C4-2B (cell line): ENCODE measurements at regions not wholly inside any gene's neighbourhood (a gene's known extent, or its start where the extent isn't known, plus 50 kb on each side); places are given as distances from the start of the nearest gene placed in this dataset.

Experiments
- ZFX ChIP-seq: fragments of 450-650 bp; IDR thresholded peaks from 2 replicates; pipeline ENCODE4 v1.6.1; 2017
- TF ChIP-seq, protein P1 (sequence below): fragments of 450-650 bp; conservative IDR thresholded peaks from 2 replicates; pipeline ENCODE4 v1.5.1; 2017; ENCODE audit warnings: mild to moderate bottlenecking

DNA sequence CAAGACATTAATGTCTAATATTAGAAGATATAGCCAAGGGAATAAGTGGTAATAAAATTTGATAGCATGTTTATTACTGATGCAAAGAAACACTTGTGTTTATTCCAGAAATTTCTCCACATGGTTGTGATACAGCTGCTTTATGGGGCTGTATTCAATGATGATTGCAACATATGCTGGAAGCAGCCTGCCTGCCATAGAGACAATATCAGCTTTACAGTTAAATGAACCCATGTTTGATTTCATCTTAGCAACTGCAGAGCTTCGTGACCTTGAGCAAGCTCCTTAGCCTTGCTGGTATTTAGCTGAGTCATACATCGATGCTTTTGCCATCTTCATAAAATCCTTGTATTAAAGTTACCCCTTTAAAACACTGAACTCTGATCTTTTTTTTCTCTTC is 168.1 kb upstream of the STAC start:
- TF ChIP-seq, protein P1, sequence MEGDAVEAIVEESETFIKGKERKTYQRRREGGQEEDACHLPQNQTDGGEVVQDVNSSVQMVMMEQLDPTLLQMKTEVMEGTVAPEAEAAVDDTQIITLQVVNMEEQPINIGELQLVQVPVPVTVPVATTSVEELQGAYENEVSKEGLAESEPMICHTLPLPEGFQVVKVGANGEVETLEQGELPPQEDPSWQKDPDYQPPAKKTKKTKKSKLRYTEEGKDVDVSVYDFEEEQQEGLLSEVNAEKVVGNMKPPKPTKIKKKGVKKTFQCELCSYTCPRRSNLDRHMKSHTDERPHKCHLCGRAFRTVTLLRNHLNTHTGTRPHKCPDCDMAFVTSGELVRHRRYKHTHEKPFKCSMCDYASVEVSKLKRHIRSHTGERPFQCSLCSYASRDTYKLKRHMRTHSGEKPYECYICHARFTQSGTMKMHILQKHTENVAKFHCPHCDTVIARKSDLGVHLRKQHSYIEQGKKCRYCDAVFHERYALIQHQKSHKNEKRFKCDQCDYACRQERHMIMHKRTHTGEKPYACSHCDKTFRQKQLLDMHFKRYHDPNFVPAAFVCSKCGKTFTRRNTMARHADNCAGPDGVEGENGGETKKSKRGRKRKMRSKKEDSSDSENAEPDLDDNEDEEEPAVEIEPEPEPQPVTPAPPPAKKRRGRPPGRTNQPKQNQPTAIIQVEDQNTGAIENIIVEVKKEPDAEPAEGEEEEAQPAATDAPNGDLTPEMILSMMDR: no peak
- TF ChIP-seq ZFX: no peak
